Stimulated activated naive CD4-positive, alpha-beta T cell (primary cell): ENCODE measurements at regions not wholly inside any gene's neighbourhood (a gene's known extent, or its start where the extent isn't known, plus 50 kb on each side); places are given as distances from the start of the nearest gene placed in this dataset.
A peak's percentile ranks its signal among the peaks of the same experiment; 100 is the strongest.

ENCODE experiments used
- DNase-seq, 6 experiments: peaks; one replicate each; lab custom pipeline; 2025; lab: John Stamatoyannopoulos, UW

- no peak for DNase-seq
Measured at GRCh38 chr17:22435231-22435974, 743.1 kb downstream of the KCNJ18 start.

DNA sequence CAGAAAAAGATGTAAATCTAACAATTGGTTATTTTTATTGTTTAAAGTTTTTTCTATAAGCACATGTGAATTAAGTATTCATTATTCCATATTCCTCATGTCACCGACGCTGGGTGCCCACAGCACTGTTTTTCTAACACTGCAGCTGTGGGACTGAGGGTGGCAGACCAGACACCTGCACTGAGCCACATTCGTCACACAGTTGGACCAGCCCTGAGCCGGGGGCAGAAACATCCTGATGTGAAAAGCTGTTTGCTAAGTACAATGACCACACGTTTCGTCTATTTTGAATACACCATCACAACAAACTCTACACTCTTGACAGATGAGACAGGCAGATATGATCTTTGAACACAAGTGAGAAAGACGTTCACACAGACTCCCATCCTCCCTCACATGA, 749.5 kb downstream of the KCNJ18 start:
- DNase-seq, result no peak

- no peak for DNase-seq
Measured at GRCh38 chr17:22443061-22443460, 750.7 kb downstream of the KCNJ18 start.

DNA sequence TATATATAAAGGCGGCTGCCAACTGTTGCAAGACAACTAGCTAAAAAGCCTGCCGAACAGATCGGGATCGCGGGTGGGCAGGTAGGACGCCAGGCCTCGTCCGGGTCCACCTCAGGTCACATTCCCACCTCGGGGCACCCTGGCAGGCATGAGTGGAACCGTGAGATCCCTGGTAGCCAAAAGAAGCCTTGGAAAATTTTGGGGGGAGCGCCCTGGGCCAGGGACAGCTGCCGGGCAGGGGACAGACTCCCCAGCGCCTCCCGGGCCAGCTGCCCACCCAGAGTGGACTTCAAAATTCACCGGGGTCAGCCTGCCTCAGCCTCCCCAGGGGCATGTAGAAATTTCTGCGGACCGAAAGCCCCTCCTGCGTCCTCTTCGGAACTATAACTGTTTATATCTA, 760.9 kb downstream of the KCNJ18 start:
- DNase-seq, result no peak

DNA sequence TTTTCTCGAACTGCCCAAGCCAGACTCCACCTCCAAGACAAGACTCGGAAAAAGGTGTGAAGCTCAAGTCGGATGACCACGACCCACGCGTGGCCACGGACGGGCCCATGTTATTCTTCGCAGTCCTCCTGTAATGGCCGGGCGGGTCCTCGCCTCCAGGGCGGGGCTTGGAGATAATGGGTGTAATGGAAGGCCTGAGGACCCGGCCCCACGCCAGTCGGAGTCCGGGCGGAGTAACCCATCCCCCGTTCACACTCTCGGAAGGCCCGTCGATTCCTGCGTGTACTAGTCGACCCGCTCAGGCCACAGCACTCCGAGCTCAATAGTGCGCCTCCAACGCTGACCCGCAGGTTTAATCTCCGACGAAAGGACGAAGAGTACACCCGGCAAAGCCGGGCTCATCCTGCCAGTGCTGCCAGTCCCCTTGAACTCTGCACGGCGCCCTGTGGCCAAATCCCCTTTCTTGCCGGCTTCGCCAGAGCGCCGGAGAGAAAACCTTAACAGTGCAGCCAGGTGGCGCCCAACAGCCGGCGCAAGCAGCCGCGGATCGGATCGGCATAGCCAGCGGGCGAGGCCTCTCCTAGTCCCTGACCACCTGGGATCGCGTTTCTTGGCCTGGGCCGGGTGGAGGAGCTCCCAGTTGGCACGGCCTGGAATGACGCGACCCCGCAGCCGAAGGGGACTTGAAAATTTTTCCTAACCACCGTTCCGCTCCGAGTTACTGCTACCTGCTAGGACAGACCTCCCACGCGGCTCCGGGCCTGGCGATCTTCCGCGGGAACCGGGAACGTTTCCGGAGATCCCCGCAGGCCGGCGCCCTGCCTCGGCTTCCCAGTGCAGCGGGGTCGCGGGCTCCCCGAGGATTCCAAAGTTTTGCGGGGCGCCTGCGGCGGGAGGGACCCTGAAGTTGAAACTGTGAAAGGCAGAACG, 762.0 kb downstream of the KCNJ18 start:
- DNase-seq, result no peak

DNA sequence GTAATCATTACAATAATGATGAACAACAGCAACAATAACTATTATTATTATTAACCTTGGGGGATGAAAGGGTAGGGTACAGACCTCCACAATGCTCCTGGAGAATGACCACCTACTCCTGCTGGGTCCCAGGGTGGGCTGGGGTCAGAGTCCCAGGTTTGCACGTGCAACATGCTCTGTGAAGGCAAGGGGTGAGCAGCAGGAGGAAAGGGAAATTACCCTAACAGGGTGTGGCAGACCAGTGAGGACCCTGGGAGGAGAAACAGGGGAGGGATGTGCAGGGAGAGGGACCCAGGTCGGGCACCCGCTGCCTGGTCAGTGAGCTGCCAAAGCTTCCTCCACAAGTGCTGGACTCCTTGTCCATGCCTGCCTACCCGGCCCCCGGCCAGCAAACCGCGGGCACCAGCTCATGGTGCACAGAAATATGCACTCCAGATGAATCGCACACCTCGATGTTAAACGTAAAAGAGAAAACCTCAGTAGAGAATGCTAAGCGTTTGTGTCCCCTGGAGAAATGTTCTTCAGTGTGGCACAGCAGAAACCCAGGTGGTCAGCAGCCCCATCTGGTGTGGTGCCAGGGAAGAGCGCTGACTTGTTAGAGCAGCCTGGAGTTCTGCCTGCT, 767.1 kb downstream of the KCNJ18 start:
- no peak for DNase-seq

GRCh38 chr17:22459953-22460350, 767.6 kb downstream of the KCNJ18 start:
- DNase-seq, result peak in 1 of 6 experiments; percentile 4

DNA sequence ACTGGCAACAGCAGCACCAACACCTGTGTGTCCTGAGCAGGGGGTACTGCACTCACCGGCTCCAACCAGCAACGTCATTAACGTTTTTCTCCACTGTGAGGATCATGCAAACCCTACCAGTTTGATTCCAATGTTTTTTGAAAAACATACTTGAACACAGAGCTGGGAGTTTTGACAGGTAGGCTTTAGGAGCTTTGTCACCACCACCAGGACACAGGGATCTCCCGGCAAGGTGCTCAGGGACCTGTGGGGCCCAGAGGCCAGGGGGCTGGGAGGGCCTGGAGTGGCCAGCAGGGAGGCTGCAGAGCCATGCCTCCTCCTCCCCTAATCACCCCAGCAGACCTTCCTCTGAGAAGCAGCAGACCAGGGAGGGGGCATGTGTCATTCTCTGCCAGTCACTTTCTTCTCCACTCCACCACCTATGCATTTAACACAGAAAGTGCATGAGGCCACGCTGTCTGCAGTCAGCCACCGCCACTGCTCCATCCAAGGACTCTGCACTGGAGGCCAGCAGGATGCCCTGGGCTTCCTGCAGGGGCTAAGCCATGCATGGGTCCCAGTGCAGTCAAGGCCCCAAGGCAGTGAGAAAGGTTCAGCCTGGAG, 768.2 kb downstream of the KCNJ18 start:
- DNase-seq, result no peak

DNA sequence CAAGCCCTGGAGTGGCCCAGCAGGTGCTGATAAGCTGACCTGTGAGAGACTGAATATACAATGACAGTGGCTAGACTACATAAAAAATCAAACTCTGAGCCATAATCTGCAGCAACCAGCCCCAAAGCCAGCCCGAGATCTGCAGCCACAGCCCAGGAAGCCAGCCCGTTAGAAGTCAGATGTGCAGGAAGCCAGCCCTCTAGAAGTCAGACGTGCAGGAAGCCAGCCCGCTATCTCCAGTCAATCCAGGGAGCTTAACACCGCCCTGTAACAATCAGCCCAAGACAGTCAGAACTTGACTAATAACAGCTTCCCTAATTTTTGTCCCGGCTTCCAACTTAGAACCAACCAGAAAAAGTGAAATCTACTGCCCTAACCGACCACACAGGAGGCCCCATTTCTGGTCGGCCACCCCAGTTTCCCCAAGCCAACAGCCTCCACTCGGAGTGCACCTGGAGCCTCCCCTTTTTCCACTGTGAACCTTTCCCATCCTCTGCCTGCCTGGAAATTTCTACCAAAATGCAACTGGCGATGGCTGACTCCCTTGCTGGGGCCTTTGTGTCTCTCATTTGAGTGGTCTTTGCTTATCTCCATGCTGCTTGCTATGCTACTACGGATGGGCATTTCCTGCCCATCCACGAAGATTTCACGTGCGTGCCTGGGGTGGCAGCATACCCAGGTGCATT, 769.3 kb downstream of the KCNJ18 start:
- DNase-seq, result no peak

GRCh38 chr17:22462461-22462860, 770.1 kb downstream of the KCNJ18 start:
- DNase-seq, result no peak

DNA sequence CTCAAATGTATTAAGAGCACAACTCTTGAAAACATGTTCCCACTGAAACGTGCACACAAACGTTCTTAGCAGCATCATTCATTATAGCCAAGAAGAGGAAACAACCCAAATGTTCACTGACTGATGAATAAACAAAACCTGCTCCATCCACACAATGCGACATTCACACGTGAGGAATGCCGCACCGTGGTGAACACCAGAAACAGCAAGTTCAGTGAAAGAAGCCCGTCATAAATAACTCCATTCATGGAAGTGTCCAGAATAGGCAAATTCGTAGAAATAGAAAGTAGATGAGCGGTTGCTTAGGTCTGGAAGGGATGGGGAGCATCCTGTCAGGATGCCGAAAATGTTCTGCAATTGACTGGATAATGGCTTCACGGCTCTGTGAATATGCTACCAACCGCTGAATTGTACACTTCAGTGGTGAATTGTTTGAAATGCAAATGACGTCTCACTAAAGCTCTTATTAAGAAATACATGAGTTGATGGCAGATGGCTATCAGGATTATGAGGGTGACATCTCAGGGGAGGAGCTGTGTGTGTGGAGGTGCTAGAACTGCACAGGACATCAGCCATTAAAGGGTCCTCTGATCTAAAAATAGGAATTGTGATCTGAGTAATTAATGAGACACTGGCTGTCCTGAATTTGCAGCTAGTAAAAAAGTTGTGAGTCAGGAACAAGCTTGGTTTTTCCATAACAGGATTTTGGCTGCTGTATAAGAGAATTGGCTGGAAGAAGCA, 771.0 kb downstream of the KCNJ18 start:
- no peak for DNase-seq

- no peak for DNase-seq
Measured at GRCh38 chr17:22464041-22464440, 771.7 kb downstream of the KCNJ18 start.

DNA sequence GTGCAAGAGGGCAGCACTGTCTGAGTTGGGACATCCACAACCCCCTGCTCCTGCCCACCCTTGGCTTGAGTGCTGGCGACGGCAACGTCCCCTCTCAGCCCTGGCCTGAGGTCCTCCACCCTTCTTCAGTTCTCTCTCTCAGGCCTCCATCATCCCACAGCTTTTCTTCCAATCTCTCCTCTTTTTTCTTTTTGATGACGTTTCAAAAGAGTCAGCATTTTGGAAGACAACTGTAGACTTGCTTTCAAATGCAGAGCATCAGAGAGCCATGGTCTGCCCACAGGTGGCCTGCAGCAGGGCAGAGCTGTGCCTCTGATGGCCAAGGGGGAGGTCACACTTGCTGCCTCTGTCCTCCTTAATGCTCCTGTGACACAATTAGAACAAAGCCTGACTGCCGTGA, 775.4 kb downstream of the KCNJ18 start:
- no peak for DNase-seq

GRCh38 chr17:22469101-22469880, 777.0 kb downstream of the KCNJ18 start:
- DNase-seq, result no peak

GRCh38 chr17:22469941-22470340, 777.6 kb downstream of the KCNJ18 start:
- DNase-seq, result no peak

GRCh38 chr17:22470411-22471175, 778.3 kb downstream of the KCNJ18 start:
- no peak for DNase-seq

GRCh38 chr17:22484826-22485225, 792.5 kb downstream of the KCNJ18 start:
- no peak for DNase-seq

DNA sequence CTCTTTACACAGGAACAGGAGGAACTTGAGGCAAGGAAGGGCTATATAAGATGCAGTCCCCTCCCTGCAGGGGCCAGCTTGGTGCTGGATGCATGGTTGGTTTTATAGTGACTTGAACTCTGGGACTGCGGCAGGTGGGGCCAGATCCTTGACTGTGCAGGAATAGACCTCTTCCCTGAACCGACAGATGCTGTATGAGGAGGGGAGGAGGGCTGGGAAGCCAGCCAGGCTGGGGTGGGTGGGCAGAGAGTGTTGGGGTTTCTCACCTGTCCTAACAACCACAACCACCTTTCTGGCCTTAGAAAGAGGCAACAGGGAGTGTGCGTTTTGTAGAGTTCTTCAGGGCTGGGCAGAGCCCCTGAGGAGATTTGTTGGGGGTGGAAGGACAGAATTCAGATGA, 798.1 kb downstream of the KCNJ18 start:
- DNase-seq, result no peak

DNA sequence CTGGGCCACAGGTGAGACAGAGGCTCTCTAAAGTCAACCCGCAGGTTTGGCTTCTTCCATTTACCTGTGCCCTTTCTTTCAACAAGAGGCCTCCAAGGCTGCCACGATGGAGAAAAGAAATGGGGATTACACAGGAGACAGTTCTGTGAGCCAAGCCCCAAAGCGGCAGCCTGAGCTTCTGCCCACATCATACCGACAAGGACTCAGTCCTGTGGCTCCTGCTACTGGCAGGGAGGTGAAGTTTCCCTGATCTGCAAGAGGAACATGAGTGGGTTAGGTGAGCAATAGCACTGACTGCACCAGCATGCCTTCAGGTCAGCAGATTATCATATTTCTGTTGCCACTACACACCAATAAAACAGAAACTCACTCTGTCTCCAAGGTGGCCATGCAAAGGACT, 800.0 kb downstream of the KCNJ18 start:
- DNase-seq, result no peak
